ENCODE measurements at regions not wholly inside any gene's neighbourhood (a gene's known extent, or its start where the extent isn't known, plus 50 kb on each side); places are given as distances from the start of the nearest gene placed in this dataset.

- no peak overlapping the region for H3K18ac ChIP-seq (ENCODE audit: low read depth, low read length)
- H2AK5ac ChIP-seq (ENCODE audit: low read depth, low read length): no peak overlapping the region
- H3K56ac ChIP-seq (ENCODE audit: extremely low read depth, insufficient read depth, low read length): no peak overlapping the region
- no peak overlapping the region for H2AK9ac ChIP-seq (replicated peaks; ENCODE audit: low read depth, low read length, poor library complexity)
- no peak overlapping the region for H4K91ac ChIP-seq (ENCODE audit: insufficient read depth, low read depth, low read length)
- H3K9ac ChIP-seq (ENCODE audit: low read depth, low read length): no peak overlapping the region
- DNase-seq (no peak), ATAC-seq (ENCODE audit: low read depth) (no peak)
- H3K14ac ChIP-seq (replicated peaks; ENCODE audit: low read depth, low read length): no peak overlapping the region
- no peak overlapping the region for H2BK20ac ChIP-seq (ENCODE audit: low read depth, low read length)
- dilution Hi-C loops (cut with HindIII; ENCODE audit: low sequenced_read_pairs, unreplicated experiment): no loop called here
- no peak overlapping the region for H2BK15ac ChIP-seq (ENCODE audit: low read depth, low read length)
- H2BK120ac ChIP-seq (ENCODE audit: low read depth, low read length): no peak overlapping the region
- intact Hi-C loops (cut with micrococcal nuclease): no loop called here
- H4K20me1 ChIP-seq (ENCODE audit: insufficient read depth, low read length): no peaks in the 10 kb centered on the region
- H3K4me2 ChIP-seq (ENCODE audit: low read depth, low read length): no peak overlapping the region
- H3K9me3 ChIP-seq (ENCODE audit: control insufficient read depth, insufficient read depth, low read length): no peaks in the 10 kb centered on the region
- no peak overlapping the region for H2AFZ ChIP-seq (replicated peaks; ENCODE audit: low read length, poor library complexity)
- H4K8ac ChIP-seq (ENCODE audit: low read depth in 2 of 2, low read length in 2 of 2): no peak overlapping the region
- no peak overlapping the region for H4K5ac ChIP-seq (ENCODE audit: low read depth, low read length)
- no TSS peak for BruUV-seq (replicated peaks)
- POLR2A ChIA-PET (ENCODE audit: unreplicated experiment): no interaction called here
- H3K9me1 ChIP-seq (ENCODE audit: insufficient read depth, low read length): no peaks in the 10 kb centered on the region
- no peak overlapping the region for H3K23ac ChIP-seq (ENCODE audit: low read depth, low read length)
- in situ Hi-C loops (cut with MboI; ENCODE audit: low sequenced_read_pairs): no loop called here
- no peak overlapping the region for H2BK5ac ChIP-seq (ENCODE audit: low read depth, low read length, poor library complexity, severe bottlenecking)
- no peaks in the 10 kb centered on the region for H3K4me1 ChIP-seq (ENCODE audit: control insufficient read depth, insufficient read depth, low read length)
- WGBS, 2 experiments (ENCODE audit: extremely low coverage in 2 of 2, insufficient read length in 1 of 2): 43% methylated on average over 3 of the region's 8 CpGs; no CpG with 5 or more reads in 1 of the 2 experiments
- CTCF ChIA-PET: no interaction called here
- peaks cover 4% of the 10 kb centered on the region for H3K27me3 ChIP-seq (ENCODE audit: control insufficient read depth, insufficient read depth, low read length)
- H3K79me1 ChIP-seq (ENCODE audit: low read depth in 1 of 2, low read length in 2 of 2): no peaks in the 10 kb centered on the region
- no peak overlapping the region for H3K4ac ChIP-seq (ENCODE audit: low read depth, low read length)
- no peaks in the 10 kb centered on the region for H3K36me3 ChIP-seq (ENCODE audit: control insufficient read depth, insufficient read depth, low read length)
- H3K27ac ChIP-seq (ENCODE audit: insufficient read depth, low read length): no peak overlapping the region
- no peak overlapping the region for H3K4me3 ChIP-seq (ENCODE audit: insufficient read depth, low read depth, low read length)
- TF ChIP-seq RAD21 (IDR thresholded peaks at IDR 0.05; ENCODE audit: low read length) (no peak), RFX5 (IDR thresholded peaks at IDR 0.05; ENCODE audit: low read depth, low read length) (no peak), CEBPB (IDR thresholded peaks at IDR 0.05; ENCODE audit: low read depth, low read length) (no peak), CHD1 (IDR thresholded peaks at IDR 0.05; ENCODE audit: low read depth, low read length) (no peak), NFE2L2 (IDR thresholded peaks at IDR 0.05; ENCODE audit: low read depth, low read length) (no peak), SMC3 (IDR thresholded peaks at IDR 0.05; ENCODE audit: low read depth, low read length) (no peak), BHLHE40 (IDR thresholded peaks at IDR 0.05; ENCODE audit: low read depth, low read length) (no peak), MXI1 (IDR thresholded peaks at IDR 0.05; ENCODE audit: borderline replicate concordance, low read depth, low read length) (no peak), CTCF (conservative IDR thresholded peaks at IDR 0.05; ENCODE audit: low read depth, low read length) (no peak), RCOR1 (IDR thresholded peaks at IDR 0.05; ENCODE audit: insufficient replicate concordance, low read length) (no peak)
- TF ChIP-seq, protein P1, sequence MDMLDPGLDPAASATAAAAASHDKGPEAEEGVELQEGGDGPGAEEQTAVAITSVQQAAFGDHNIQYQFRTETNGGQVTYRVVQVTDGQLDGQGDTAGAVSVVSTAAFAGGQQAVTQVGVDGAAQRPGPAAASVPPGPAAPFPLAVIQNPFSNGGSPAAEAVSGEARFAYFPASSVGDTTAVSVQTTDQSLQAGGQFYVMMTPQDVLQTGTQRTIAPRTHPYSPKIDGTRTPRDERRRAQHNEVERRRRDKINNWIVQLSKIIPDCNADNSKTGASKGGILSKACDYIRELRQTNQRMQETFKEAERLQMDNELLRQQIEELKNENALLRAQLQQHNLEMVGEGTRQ (IDR thresholded peaks at IDR 0.05; ENCODE audit: low read depth, low read length): no peak
Measured at GRCh38 chr1:204742676-204743251, 57.2 kb upstream of the LRRN2 start.

All from IMR-90 (cell line).